ENCODE measurements at regions not wholly inside any gene's neighbourhood (a gene's known extent, or its start where the extent isn't known, plus 50 kb on each side); places are given as distances from the start of the nearest gene placed in this dataset.
"Not testable (repeated sequence)": the region's sequence is repeated elsewhere in the genome, so short reads cannot be mapped to it uniquely, and the experiment has no call there.

GRCh38 chr20:57829336-57829735 is 119.5 kb upstream of the PMEPA1 start:
- no peak for DNase-seq (ENCODE audit: low read depth in 2 of 2)

GRCh38 chr20:57828696-57829095 is 118.9 kb upstream of the PMEPA1 start:
- no peak for DNase-seq (ENCODE audit: low read depth in 2 of 2)

DNA sequence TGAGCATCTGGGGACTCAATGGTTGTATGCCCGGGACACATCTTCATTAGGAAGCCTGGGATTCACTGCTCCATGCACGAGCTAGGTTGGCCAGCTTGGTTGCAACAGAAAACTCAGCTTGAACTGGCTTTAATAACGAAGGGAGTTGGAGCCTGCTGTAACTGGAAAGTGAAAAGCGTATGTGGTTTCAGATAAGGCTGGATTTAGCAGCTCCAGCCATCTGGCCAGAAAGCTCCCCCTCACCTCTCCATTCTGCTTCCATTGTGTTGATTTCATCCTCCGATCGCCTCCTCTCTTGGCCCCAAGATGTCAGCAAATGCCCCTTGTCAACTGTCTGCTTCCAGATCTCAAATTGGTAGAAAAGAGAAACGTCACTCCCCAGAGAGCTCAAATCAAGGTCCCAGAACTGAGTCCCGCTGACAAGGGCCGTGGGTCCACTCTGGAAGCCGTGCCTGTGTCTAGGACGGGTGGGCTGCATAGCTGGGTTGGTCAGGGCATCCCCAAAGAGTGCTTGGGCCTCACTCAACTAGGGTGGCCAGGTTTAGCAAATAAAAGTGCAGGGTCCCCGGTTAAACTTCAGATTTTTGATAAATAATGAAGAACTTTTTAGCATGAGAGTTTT is 117.0 kb upstream of the PMEPA1 start:
- DNase-seq (ENCODE audit: low read depth in 2 of 2): no peak

DNA sequence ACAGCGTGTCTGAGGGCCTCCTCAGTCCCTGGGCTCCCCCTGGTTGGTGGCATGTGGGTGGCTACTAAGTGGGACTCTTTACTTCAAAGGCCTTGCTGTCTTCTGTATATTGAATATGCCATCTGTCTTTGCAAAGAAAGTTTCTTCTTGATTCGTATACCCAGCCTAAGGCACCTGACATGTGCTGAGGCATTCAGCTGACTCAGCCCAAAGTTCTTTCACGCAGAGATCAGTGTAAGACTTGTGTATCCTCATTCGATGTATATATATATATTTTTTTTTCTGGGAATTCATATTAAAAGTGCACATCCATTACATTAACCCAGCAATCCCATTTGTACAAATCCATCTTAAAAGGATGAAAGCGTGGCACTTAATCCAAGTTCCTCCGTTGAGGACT is 115.1 kb upstream of the PMEPA1 start:
- DNase-seq (ENCODE audit: low read depth in 2 of 2): no peak

- no peak for DNase-seq (ENCODE audit: low read depth in 2 of 2)
Observed at GRCh38 chr20:57821935-57822334, 112.1 kb upstream of the PMEPA1 start.

DNA sequence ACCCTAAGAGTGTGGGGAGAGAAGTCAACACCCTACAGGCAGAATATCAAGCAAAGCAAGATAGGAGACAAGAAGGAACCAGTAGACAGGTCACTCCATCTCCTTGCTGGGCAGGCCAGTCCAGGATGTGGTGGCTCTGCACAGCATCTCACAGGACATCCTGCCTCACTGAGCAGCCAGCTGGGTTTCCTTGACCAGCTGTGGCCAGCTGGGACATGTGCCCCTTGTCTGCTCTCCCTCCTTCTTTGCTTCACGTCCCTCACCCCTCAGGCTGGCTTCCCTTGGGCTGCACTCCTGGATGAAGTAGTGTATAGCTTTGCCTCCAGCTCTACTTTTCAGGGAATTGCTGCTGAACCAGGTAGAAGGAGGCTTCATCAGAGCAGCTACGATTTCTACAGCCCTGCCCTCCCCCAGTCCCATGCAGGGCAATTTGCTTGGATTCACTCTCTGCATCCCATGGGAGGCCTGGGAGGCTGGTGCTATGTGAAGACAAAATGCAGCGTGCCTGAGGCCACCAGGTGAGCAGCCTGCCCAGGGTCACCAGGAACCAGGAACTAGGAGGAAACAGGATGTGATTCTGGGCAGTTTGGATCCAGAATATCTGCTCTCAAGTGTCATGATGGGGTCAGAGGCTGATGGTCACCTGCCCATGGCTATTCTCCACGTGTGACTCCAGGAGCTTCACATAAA is 110.0 kb upstream of the PMEPA1 start:
- DNase-seq (ENCODE audit: low read depth in 2 of 2): no peak

- no peak for DNase-seq (ENCODE audit: low read depth in 2 of 2)
Observed at GRCh38 chr20:57819291-57819690, 109.5 kb upstream of the PMEPA1 start.

GRCh38 chr20:57818418-57819181 is 108.8 kb upstream of the PMEPA1 start:
- DNase-seq (ENCODE audit: low read depth in 2 of 2): no peak

DNA sequence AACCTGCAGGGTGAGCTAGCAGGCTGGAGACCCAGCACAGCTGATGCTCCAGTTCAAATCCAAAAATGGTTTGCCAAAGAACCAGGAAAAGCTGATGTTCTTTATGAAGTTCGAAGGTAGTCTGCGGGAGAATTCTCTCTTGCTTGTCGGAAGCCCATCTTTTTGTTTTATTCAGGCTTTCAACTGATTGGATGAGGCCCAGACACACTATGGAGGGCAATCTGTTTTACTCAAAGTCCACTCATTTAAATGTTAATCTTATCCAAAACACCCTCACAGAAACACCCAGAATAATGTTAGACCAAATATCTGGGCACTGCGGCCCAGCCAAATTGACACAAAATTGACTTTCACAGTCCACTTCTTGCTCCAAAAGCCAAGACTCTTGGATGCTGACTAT is 105.6 kb upstream of the PMEPA1 start:
- DNase-seq (ENCODE audit: low read depth in 2 of 2): no peak

DNA sequence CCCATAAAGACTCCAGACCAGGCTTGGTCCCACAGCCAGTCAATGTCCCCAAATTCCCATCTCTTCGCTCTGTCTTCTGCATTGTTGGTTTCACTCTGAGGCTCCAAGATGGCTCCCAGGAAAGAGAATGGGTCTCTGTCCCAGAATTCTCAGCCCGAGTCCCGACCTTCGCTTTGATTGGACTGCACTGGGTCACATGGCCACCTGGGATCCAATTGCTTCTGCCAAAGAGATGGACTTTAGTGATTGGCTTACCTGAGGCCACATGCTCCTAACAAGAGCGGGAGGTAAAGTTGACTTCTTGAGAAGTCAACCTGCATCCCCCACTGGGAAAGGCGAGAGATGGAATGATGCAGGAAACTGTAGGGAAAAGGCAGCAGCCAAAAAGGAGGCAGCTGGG is 104.7 kb upstream of the PMEPA1 start:
- no peak for DNase-seq (ENCODE audit: low read depth in 2 of 2)

DNA sequence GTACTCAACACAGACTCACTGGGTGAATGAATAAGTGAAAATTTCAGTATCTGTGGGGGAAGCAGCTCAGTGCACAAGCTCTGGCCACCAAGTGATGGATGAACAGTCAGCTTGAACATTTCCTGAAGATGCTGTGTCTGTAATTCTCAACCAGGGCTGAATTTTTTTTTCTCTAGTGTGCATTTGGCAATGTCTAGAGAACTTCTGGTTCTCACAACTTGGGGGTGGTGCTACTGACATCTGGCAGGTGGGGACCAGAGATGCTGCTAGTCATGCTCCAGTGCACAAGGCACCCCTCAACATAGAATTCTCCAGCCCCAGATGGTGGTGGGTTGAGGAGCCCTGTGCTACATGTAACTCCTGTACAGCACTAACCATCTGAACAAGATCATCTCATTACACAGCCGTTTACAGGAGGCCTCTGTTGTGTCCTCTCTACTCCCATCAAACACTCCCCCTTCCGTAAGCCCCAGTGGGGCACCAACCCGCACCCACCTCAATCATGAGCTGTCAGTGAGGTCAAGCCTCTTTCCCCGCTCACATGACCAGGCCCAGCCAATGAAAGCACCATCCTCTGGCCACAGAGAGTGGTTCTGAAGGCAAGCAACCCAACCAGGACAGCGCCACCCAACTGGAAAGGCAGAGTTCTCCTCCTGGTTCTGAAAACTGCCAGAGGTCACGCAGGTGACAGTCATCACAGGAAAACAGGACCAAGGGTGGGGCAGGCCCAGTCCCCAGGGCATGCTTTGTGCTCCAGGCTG is 103.9 kb upstream of the PMEPA1 start:
- DNase-seq (ENCODE audit: low read depth in 2 of 2): no peak

- not testable (repeated sequence) for DNase-seq (ENCODE audit: low read depth in 2 of 2)
Observed at GRCh38 chr20:57812632-57813031, 102.8 kb upstream of the PMEPA1 start.

DNA sequence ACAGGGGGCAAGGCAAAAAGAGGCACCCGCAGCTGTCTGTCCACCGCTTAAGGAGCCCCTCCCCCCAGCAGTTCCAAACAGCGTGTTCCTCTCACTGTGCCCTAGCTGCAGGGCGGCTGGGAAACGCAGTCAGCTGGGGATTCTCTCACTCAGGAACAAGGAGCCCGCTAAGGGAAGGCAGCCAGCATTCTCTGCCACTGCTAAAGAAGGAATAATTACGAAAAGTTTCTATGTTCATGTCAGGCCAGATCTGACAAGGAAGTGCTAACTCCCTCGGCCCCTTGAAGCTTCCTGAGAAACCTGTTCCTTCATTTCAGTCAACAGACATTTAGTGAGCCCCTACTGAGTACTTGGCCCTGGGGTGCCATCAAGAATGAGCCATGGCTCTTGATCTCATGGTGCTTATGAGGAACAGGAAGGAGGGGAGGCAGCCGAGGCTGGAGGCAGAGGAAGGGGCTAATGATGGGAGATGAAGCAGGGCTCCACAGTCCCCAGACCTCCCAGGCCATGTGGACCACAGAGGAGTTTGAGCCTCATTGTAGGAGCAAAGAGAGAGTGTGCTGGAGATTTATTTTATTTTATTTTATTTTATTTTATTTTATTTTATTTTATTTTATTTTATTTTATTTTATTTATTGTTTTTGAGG is 101.7 kb upstream of the PMEPA1 start:
- no peak for DNase-seq (ENCODE audit: low read depth in 2 of 2)

- DNase-seq (ENCODE audit: low read depth in 2 of 2): no peak
Observed at GRCh38 chr20:57810511-57811373, 100.9 kb upstream of the PMEPA1 start.

DNA sequence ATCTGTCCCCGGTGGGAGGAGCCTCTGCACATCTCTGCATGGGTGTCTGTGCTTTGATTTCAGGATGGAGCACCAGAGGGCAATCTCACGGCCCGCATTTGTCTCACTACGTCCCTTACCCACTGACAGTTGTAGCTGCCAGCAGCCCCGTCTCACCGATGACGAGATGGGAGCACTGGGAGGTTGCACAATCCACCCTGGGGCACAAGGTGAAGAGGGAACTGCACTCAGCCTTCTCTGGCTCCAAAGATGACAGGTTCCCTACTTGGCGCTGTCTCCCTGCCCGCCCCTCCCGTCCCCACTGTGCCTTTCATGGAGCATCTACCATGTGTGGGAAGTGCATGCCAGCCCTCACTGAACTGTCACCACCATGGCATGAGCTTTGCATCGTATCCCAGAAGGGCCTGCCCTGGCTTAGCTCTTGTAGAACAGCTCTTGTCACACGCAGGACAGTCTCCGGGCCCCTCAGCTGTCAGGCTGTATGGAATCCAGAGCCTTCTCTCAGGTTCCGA is 99.9 kb upstream of the PMEPA1 start:
- no peak for DNase-seq (ENCODE audit: low read depth in 2 of 2)

- no peak for DNase-seq (ENCODE audit: low read depth in 2 of 2)
Observed at GRCh38 chr20:57809149-57809548, 99.3 kb upstream of the PMEPA1 start.

- no peak for DNase-seq (ENCODE audit: low read depth in 2 of 2)
Observed at GRCh38 chr20:57808264-57809070, 98.7 kb upstream of the PMEPA1 start.

DNA sequence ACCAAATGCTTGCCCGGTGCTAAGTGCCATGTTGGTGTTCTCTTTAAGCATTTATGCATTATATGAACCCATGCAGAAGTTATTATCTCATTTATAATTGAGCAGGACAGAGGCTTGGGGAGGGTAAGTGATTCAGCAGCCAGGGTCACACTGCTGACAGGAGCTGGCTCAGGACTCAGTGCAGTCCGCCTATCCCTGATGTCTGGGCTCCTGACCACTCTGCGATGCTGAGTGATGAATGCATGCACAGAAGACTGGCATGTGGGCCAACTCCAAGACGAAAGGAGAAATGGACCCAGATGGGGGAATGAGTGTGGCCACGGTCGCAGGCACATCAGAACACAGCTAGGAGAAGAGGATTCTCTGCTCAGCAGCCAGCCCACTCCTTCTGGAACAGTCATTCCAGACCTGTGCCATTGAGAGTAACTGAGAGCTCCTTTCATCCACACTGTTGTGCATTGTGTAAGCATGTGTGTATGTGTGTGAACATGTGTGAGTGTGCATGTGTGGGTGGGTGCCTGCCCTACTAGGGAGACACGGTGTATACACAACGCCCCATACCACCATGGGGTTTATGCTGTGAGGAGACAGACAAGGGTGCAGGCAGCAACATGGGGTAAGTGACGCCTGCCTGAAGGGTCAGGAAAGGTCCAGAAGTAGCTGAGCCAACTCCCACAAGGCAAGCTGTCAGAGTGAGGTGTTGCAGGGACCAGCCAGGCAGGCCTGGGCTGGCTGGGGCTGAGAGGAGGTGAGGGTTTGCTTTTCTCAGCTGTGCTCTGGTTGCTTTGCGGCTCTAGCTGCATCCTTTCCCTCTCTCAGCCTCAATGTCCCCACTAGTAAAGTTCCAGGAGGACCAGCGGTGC is 97.8 kb upstream of the PMEPA1 start:
- DNase-seq (ENCODE audit: low read depth in 2 of 2): no peak

DNA sequence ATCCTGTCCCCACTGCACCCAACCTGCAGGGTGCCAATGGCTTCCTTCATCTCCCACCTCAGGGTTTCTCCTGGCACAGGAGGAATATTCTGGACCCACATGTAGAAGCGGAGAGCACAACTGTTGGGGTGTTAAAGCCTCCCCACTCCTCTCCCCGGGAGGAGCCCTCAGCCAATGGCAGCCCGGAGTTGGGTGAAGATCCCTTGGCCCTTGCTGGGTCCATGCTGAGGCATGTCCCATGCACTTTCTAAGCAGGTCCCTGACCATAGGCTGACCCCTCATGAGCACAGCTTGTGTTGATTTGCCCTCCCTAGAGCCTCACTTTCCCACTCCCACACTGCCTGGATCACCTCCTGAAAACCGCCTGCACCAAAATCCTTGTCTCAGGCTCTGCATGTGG is 97.2 kb upstream of the PMEPA1 start:
- no peak for DNase-seq (ENCODE audit: low read depth in 2 of 2)

Data from fibroblast of skin of left quadriceps (primary cell).